GM23338 (cell line): ENCODE measurements at regions not wholly inside any gene's neighbourhood (a gene's known extent, or its start where the extent isn't known, plus 50 kb on each side); places are given as distances from the start of the nearest gene placed in this dataset.

Experiments
- CREB1 ChIP-seq: fragments of 250-450 bp; sonication (Bioruptor Pico); IDR thresholded peaks from 2 replicates; pipeline ENCODE4 v1.5.0; 2020; ENCODE audit warnings: low read depth, mild to moderate bottlenecking, moderate library complexity
- EZH2 ChIP-seq: fragments of 200-600 bp; sonication (generic); IDR thresholded peaks from one replicate; pipeline ENCODE4 v1.8.0; 2017; ENCODE audit warnings: antibody characterized with exemption, mild to moderate bottlenecking, low read depth; ENCODE audit not compliant: unreplicated experiment
- EZH2phosphoT487 ChIP-seq: fragments of 200-600 bp; sonication (generic); IDR thresholded peaks from one replicate; pipeline ENCODE4 v1.8.1; 2018; ENCODE audit warnings: antibody characterized with exemption; ENCODE audit not compliant: unreplicated experiment
- JUNB ChIP-seq: IDR thresholded peaks from one replicate; pipeline ENCODE4 v1.6.1; 2016; ENCODE audit warnings: antibody characterized with exemption; ENCODE audit not compliant: unreplicated experiment
- NANOG ChIP-seq: IDR thresholded peaks from 2 replicates; pipeline ENCODE4 v1.6.1; 2016; ENCODE audit warnings: antibody characterized with exemption, borderline replicate concordance
- POLR2AphosphoS5 ChIP-seq: IDR thresholded peaks from 2 replicates; pipeline ENCODE4 v1.6.1; 2016; ENCODE audit warnings: antibody characterized with exemption, low read depth
- STAT1 ChIP-seq: IDR thresholded peaks from one replicate; pipeline ENCODE4 v1.6.1; 2016; ENCODE audit warnings: antibody characterized with exemption; ENCODE audit not compliant: unreplicated experiment
- ZNF114 ChIP-seq: fragments of 250-450 bp; sonication (Bioruptor Pico); IDR thresholded peaks from 2 replicates; pipeline ENCODE4 v1.5.0; 2020; ENCODE audit warnings: mild to moderate bottlenecking, moderate library complexity
- ZNF331 ChIP-seq: fragments of 250-450 bp; sonication (Bioruptor Pico); IDR thresholded peaks from 2 replicates; pipeline ENCODE4 v1.5.0; 2020; ENCODE audit warnings: low read depth, mild to moderate bottlenecking, moderate library complexity
- TF ChIP-seq, protein P1 (sequence below), 2 experiments: fragments of 200-600 bp in 1 of 2; sonication (generic) in 1 of 2; conservative IDR thresholded peaks; 2 replicates each; pipeline versions ENCODE4 v1.5.1 to v1.6.1; 2016 to 2017; ENCODE audit warnings: antibody characterized with exemption in 2 of 2, low read depth in 2 of 2, mild to moderate bottlenecking in 2 of 2, moderate library complexity in 1 of 2
- TF ChIP-seq, protein P2 (sequence below): IDR thresholded peaks from one replicate; pipeline ENCODE4 v1.6.1; 2018; ENCODE audit warnings: antibody characterized with exemption; ENCODE audit not compliant: unreplicated experiment
- TF ChIP-seq, protein P3 (sequence below): IDR thresholded peaks from 2 replicates; pipeline ENCODE4 v1.6.1; 2016; ENCODE audit warnings: antibody characterized with exemption

DNA sequence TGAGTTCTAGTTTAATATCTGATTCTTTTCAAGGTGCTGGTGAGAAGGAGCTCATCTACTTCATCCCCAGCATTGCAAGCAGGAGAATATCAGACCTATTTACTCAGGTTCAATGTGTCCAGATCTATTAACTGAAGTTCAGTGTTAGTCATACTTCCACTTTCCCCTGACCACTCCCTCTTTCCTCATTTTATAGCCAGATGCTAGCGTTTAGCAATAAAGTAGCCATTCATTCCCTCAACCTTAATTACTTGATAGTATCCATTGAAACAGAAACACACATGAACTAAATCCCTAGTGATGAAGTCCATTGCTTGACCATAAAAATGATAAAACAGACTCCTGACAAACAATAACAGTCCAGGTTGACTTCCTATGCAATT is 60.0 kb downstream of the RPL22L1 start:
- TF ChIP-seq CREB1 (no peak), POLR2AphosphoS5 (no peak), EZH2 (no peak), ZNF331 (CRISPR knock-in tag) (no peak), EZH2phosphoT487 (no peak), STAT1 (no peak), JUNB (no peak), NANOG (no peak), ZNF114 (CRISPR knock-in tag) (no peak)
- TF ChIP-seq, protein P1, sequence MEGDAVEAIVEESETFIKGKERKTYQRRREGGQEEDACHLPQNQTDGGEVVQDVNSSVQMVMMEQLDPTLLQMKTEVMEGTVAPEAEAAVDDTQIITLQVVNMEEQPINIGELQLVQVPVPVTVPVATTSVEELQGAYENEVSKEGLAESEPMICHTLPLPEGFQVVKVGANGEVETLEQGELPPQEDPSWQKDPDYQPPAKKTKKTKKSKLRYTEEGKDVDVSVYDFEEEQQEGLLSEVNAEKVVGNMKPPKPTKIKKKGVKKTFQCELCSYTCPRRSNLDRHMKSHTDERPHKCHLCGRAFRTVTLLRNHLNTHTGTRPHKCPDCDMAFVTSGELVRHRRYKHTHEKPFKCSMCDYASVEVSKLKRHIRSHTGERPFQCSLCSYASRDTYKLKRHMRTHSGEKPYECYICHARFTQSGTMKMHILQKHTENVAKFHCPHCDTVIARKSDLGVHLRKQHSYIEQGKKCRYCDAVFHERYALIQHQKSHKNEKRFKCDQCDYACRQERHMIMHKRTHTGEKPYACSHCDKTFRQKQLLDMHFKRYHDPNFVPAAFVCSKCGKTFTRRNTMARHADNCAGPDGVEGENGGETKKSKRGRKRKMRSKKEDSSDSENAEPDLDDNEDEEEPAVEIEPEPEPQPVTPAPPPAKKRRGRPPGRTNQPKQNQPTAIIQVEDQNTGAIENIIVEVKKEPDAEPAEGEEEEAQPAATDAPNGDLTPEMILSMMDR (conservative IDR thresholded peaks at IDR 0.05; ENCODE audit: low read depth in 2 of 2) = no peak
- TF ChIP-seq, protein P2, sequence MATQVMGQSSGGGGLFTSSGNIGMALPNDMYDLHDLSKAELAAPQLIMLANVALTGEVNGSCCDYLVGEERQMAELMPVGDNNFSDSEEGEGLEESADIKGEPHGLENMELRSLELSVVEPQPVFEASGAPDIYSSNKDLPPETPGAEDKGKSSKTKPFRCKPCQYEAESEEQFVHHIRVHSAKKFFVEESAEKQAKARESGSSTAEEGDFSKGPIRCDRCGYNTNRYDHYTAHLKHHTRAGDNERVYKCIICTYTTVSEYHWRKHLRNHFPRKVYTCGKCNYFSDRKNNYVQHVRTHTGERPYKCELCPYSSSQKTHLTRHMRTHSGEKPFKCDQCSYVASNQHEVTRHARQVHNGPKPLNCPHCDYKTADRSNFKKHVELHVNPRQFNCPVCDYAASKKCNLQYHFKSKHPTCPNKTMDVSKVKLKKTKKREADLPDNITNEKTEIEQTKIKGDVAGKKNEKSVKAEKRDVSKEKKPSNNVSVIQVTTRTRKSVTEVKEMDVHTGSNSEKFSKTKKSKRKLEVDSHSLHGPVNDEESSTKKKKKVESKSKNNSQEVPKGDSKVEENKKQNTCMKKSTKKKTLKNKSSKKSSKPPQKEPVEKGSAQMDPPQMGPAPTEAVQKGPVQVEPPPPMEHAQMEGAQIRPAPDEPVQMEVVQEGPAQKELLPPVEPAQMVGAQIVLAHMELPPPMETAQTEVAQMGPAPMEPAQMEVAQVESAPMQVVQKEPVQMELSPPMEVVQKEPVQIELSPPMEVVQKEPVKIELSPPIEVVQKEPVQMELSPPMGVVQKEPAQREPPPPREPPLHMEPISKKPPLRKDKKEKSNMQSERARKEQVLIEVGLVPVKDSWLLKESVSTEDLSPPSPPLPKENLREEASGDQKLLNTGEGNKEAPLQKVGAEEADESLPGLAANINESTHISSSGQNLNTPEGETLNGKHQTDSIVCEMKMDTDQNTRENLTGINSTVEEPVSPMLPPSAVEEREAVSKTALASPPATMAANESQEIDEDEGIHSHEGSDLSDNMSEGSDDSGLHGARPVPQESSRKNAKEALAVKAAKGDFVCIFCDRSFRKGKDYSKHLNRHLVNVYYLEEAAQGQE = no peak
- TF ChIP-seq, protein P3, sequence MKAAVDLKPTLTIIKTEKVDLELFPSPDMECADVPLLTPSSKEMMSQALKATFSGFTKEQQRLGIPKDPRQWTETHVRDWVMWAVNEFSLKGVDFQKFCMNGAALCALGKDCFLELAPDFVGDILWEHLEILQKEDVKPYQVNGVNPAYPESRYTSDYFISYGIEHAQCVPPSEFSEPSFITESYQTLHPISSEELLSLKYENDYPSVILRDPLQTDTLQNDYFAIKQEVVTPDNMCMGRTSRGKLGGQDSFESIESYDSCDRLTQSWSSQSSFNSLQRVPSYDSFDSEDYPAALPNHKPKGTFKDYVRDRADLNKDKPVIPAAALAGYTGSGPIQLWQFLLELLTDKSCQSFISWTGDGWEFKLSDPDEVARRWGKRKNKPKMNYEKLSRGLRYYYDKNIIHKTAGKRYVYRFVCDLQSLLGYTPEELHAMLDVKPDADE = no peak
